Cerebellar cortex (tissue), 1 donor: ENCODE measurements at regions not wholly inside any gene's neighbourhood (a gene's known extent, or its start where the extent isn't known, plus 50 kb on each side); places are given as distances from the start of the nearest gene placed in this dataset.

ENCODE experiments used
- DNase-seq: peaks from one replicate; pipeline ENCODE4 v3.0.0-alpha.2; 2015; ENCODE audit warnings: low spot score

GRCh38 chr12:114018669-114019068 lies 52.5 kb upstream of the RBM19 start:
- DNase-seq: no peak
